Thyroid gland (tissue), 4 donors: ENCODE measurements at regions not wholly inside any gene's neighbourhood (a gene's known extent, or its start where the extent isn't known, plus 50 kb on each side); places are given as distances from the start of the nearest gene placed in this dataset.

ENCODE experiments used
- DNase-seq, 2 donors: peaks; one replicate each; pipeline ENCODE4 v3.0.0-alpha.2; 2019
- H3K27ac ChIP-seq, 3 donors: fragments of 200-600 bp; sonication (generic); 1 replicate in 2 of 3; 2 replicates in 1 of 3; pipeline ENCODE4 v1.5.1; 2016 to 2019; ENCODE audit warnings: mild to moderate bottlenecking in 1 of 3, moderate library complexity in 1 of 3
- H3K27me3 ChIP-seq: fragments of 200-600 bp; sonication (generic); one replicate; pipeline ENCODE4 v1.5.1; 2019
- H3K36me3 ChIP-seq, 2 donors: fragments of 200-600 bp; sonication (generic); one replicate each; pipeline ENCODE4 v1.5.1; 2016 to 2019
- H3K4me1 ChIP-seq, 2 donors: fragments of 200-600 bp; sonication (generic); one replicate each; pipeline ENCODE4 v1.5.1; 2017 to 2019
- H3K4me3 ChIP-seq, 3 donors: fragments of 200-600 bp; sonication (generic); replicated peaks in 1 of 3; 1 replicate in 2 of 3; 2 replicates in 1 of 3; pipeline ENCODE4 v1.5.1; 2016; ENCODE audit warnings: mild to moderate bottlenecking in 1 of 3
- H3K9me3 ChIP-seq: fragments of 200-600 bp; sonication (generic); one replicate; pipeline ENCODE4 v1.5.1; 2017
- CTCF ChIP-seq, 6 experiments: fragments of 200-600 bp in 3 of 6; fragments of 450-650 bp in 3 of 6; sonication (generic) in 3 of 6; IDR thresholded peaks; one replicate each; pipeline ENCODE4 v1.5.1; 2016 to 2019; ENCODE audit warnings: antibody characterized with exemption in 6 of 6, mild to moderate bottlenecking in 2 of 6, inconsistent platforms in 1 of 6, moderate library complexity in 1 of 6
- POLR2A ChIP-seq, 2 donors: fragments of 450-650 bp; IDR thresholded peaks; one replicate each; pipeline ENCODE4 v1.6.1; 2017; ENCODE audit warnings: antibody characterized with exemption in 2 of 2, mild to moderate bottlenecking in 2 of 2, moderate library complexity in 1 of 2
- WGBS, 2 donors: methylation state at CpG; one replicate each; pipeline ENCODE4 v1.1.5; 2017; 5-methylcytosine and 5-hydroxymethylcytosine counted together
- intact Hi-C: fragments of 100-400 bp; cut with DNase I; formaldehyde crosslinking; loops from one replicate; pipeline ENCODE4 v1.15.1; 2023

- Histone ChIP-seq H3K27ac (no peak overlapping the region), H3K27me3 (no peaks in the 10 kb centered on the region), H3K4me3 (no peak overlapping the region), H3K4me1 (no peaks in the 10 kb centered on the region), H3K9me3 (no peaks in the 10 kb centered on the region), H3K36me3 (no peaks in the 10 kb centered on the region)
- 85 to 91% methylated on average over 2 of the region's 2 CpGs for WGBS, 2 donors
- DNase-seq, result no peak
- intact Hi-C loops, result no loop called here
- TF ChIP-seq CTCF (IDR thresholded peaks at IDR 0.05) (no peak), POLR2A (IDR thresholded peaks at IDR 0.05) (no peak)
Observed at GRCh38 chr10:117698809-117699208, 156.3 kb downstream of the EMX2 start.

- H3K9me3 ChIP-seq, result no peaks in the 10 kb centered on the region
- DNase-seq, result no peak
- TF ChIP-seq POLR2A (IDR thresholded peaks at IDR 0.05) (no peak), CTCF (IDR thresholded peaks at IDR 0.05) (no peak)
- intact Hi-C loops, result no loop called here
- no peak overlapping the region for H3K4me3 ChIP-seq
- H3K27me3 ChIP-seq, result no peaks in the 10 kb centered on the region
- 72 to 79% methylated on average over 7 of the region's 7 CpGs for WGBS, 2 donors
- H3K4me1 ChIP-seq, result no peaks in the 10 kb centered on the region
- no peaks in the 10 kb centered on the region for H3K36me3 ChIP-seq
- no peak overlapping the region for H3K27ac ChIP-seq
Observed at GRCh38 chr10:117699436-117700075, 157.0 kb downstream of the EMX2 start.

GRCh38 chr10:117710181-117710798 lies 167.7 kb downstream of the EMX2 start:
- DNase-seq, result no peak
- no peaks in the 10 kb centered on the region for H3K9me3 ChIP-seq
- H3K4me1 ChIP-seq, result no peaks in the 10 kb centered on the region
- no peaks in the 10 kb centered on the region for H3K27me3 ChIP-seq
- no peak overlapping the region for H3K4me3 ChIP-seq
- 83 to 91% methylated on average over 8 of the region's 8 CpGs for WGBS, 2 donors
- intact Hi-C loops, result no loop called here
- no peaks in the 10 kb centered on the region for H3K36me3 ChIP-seq
- TF ChIP-seq POLR2A (IDR thresholded peaks at IDR 0.05) (no peak), CTCF (IDR thresholded peaks at IDR 0.05) (no peak)
- no peak overlapping the region for H3K27ac ChIP-seq

GRCh38 chr10:117716889-117717288 lies 174.3 kb downstream of the EMX2 start:
- intact Hi-C loops, result no loop called here
- Histone ChIP-seq H3K27ac (no peak overlapping the region), H3K9me3 (no peaks in the 10 kb centered on the region), H3K27me3 (no peaks in the 10 kb centered on the region), H3K4me3 (no peak overlapping the region), H3K36me3 (no peaks in the 10 kb centered on the region), H3K4me1 (no peaks in the 10 kb centered on the region)
- TF ChIP-seq POLR2A (IDR thresholded peaks at IDR 0.05) (no peak), CTCF (IDR thresholded peaks at IDR 0.05) (no peak)
- 78 to 85% methylated on average over 1 of the region's 1 CpG for WGBS, 2 donors
- no peak for DNase-seq
